Sigmoid colon (tissue), 3 donors: ENCODE measurements at regions not wholly inside any gene's neighbourhood (a gene's known extent, or its start where the extent isn't known, plus 50 kb on each side); places are given as distances from the start of the nearest gene placed in this dataset.

ENCODE experiments used
- POLR2A ChIP-seq, 2 donors: fragments of 450-650 bp; IDR thresholded peaks; one replicate each; pipeline ENCODE4 v1.6.1; 2016; ENCODE audit warnings: antibody characterized with exemption in 2 of 2, mild to moderate bottlenecking in 2 of 2, moderate library complexity in 2 of 2
- TF ChIP-seq, protein P1 (sequence below), 4 experiments: fragments of 450-650 bp in 3 of 4; fragments of 200-600 bp in 1 of 4; IDR thresholded peaks; one replicate each; pipeline ENCODE4 v1.5.1; 2016 to 2019; ENCODE audit warnings: antibody characterized with exemption in 4 of 4, mild to moderate bottlenecking in 3 of 4, moderate library complexity in 2 of 4

DNA sequence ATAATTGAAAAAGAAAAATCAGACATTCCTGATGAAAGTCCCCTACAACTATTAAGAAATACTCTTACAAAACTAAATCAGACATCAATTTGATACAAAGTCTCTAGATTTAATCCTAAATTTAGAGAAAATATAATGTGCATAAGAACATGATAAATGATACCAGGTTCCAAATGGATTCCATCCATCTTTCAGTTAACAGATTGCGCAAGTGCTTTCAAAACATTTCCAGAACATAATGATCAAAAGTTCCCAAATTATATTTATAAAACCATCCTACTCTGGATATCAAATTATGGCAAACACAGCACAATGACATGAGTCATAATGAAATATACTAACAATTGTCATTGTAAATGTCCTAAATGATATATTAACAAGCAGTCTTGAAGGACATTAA lies 151.0 kb upstream of the GYPC start:
- TF ChIP-seq, protein P1, sequence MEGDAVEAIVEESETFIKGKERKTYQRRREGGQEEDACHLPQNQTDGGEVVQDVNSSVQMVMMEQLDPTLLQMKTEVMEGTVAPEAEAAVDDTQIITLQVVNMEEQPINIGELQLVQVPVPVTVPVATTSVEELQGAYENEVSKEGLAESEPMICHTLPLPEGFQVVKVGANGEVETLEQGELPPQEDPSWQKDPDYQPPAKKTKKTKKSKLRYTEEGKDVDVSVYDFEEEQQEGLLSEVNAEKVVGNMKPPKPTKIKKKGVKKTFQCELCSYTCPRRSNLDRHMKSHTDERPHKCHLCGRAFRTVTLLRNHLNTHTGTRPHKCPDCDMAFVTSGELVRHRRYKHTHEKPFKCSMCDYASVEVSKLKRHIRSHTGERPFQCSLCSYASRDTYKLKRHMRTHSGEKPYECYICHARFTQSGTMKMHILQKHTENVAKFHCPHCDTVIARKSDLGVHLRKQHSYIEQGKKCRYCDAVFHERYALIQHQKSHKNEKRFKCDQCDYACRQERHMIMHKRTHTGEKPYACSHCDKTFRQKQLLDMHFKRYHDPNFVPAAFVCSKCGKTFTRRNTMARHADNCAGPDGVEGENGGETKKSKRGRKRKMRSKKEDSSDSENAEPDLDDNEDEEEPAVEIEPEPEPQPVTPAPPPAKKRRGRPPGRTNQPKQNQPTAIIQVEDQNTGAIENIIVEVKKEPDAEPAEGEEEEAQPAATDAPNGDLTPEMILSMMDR (IDR thresholded peaks at IDR 0.05): no peak
- TF ChIP-seq POLR2A (IDR thresholded peaks at IDR 0.05): no peak
